Brain microvascular endothelial cell (primary cell): ENCODE measurements at regions not wholly inside any gene's neighbourhood (a gene's known extent, or its start where the extent isn't known, plus 50 kb on each side); places are given as distances from the start of the nearest gene placed in this dataset.

ENCODE experiments used
- DNase-seq: peaks from one replicate; pipeline ENCODE4 v3.0.0-alpha.2; 2020
- H3K27ac ChIP-seq: fragments of 250-450 bp; sonication (Bioruptor Pico); 2 replicates; pipeline ENCODE4 v1.5.1; 2020; ENCODE audit warnings: mild to moderate bottlenecking, moderate library complexity
- H3K27me3 ChIP-seq: fragments of 250-450 bp; sonication (Bioruptor Pico); replicated peaks from 2 replicates; pipeline ENCODE4 v1.5.1; 2020; ENCODE audit warnings: mild to moderate bottlenecking
- H3K36me3 ChIP-seq: fragments of 250-450 bp; sonication (Bioruptor Pico); replicated peaks from 2 replicates; pipeline ENCODE4 v1.5.1; 2020; ENCODE audit warnings: mild to moderate bottlenecking
- H3K4me3 ChIP-seq: 2 replicates; pipeline ENCODE4 v1.5.1; 2011; ENCODE audit warnings: low read depth, mild to moderate bottlenecking, control low read depth, low read length, moderate library complexity
- CTCF ChIP-seq: IDR thresholded peaks from 2 replicates; pipeline ENCODE4 v1.5.1; 2011; ENCODE audit warnings: low read depth, mild to moderate bottlenecking, moderate library complexity, low read length, control low read depth, inconsistent platforms; ENCODE audit errors: missing control alignments
- in situ Hi-C: cut with HindIII; loops from 2 replicates; pipeline ENCODE4 v1.10.0; 2017; ENCODE audit warnings: low sequenced_read_pairs, low pct_ligation_motif_present

- in situ Hi-C loops, result no loop called here
- Histone ChIP-seq H3K27me3 (no peaks in the 10 kb centered on the region), H3K4me3 (no peak overlapping the region), H3K27ac (no peak overlapping the region), H3K36me3 (no peaks in the 10 kb centered on the region)
- no peak for DNase-seq
- TF ChIP-seq CTCF, result no peak
These were observed 1470.9 kb downstream of the UQCRFS1 start for GRCh38 chr19:27742041-27742440.

- Histone ChIP-seq H3K27ac (no peak overlapping the region), H3K27me3 (no peaks in the 10 kb centered on the region), H3K36me3 (no peaks in the 10 kb centered on the region), H3K4me3 (no peak overlapping the region)
- DNase-seq, result no peak
- in situ Hi-C loops, result no loop called here
- no peak for TF ChIP-seq CTCF
These were observed 1471.7 kb downstream of the UQCRFS1 start for GRCh38 chr19:27741236-27741635.

- H3K27ac ChIP-seq, result no peak overlapping the region
- no peak for DNase-seq
- in situ Hi-C loops, result no loop called here
- no peak for TF ChIP-seq CTCF
- H3K27me3 ChIP-seq, result no peaks in the 10 kb centered on the region
- H3K4me3 ChIP-seq, result no peak overlapping the region
- no peaks in the 10 kb centered on the region for H3K36me3 ChIP-seq
These were observed 1472.6 kb downstream of the UQCRFS1 start for GRCh38 chr19:27740396-27740795.

- no peaks in the 10 kb centered on the region for H3K36me3 ChIP-seq
- TF ChIP-seq CTCF, result no peak
- no peak overlapping the region for H3K4me3 ChIP-seq
- in situ Hi-C loops, result no loop called here
- no peak overlapping the region for H3K27ac ChIP-seq
- no peak for DNase-seq
- H3K27me3 ChIP-seq, result no peaks in the 10 kb centered on the region
These were observed 1474.3 kb downstream of the UQCRFS1 start for GRCh38 chr19:27738569-27739193.

- no peak for TF ChIP-seq CTCF
- H3K27ac ChIP-seq, result no peak overlapping the region
- DNase-seq, result no peak
- H3K36me3 ChIP-seq, result no peaks in the 10 kb centered on the region
- H3K4me3 ChIP-seq, result no peak overlapping the region
- in situ Hi-C loops, result no loop called here
- no peaks in the 10 kb centered on the region for H3K27me3 ChIP-seq
These were observed 1476.7 kb downstream of the UQCRFS1 start for GRCh38 chr19:27736225-27736624.

- Histone ChIP-seq H3K27me3 (no peaks in the 10 kb centered on the region), H3K4me3 (no peak overlapping the region), H3K36me3 (no peaks in the 10 kb centered on the region), H3K27ac (no peak overlapping the region)
- in situ Hi-C loops, result no loop called here
- no peak for DNase-seq
- no peak for TF ChIP-seq CTCF
These were observed 1477.6 kb downstream of the UQCRFS1 start for GRCh38 chr19:27735314-27735713.
